Adrenal gland (tissue), 5 donors: ENCODE measurements at regions not wholly inside any gene's neighbourhood (a gene's known extent, or its start where the extent isn't known, plus 50 kb on each side); places are given as distances from the start of the nearest gene placed in this dataset.

Experiments used
- POLR2A ChIP-seq, 2 donors: fragments of 450-650 bp; IDR thresholded peaks; one replicate each; pipeline ENCODE4 v1.6.1; 2017; ENCODE audit warnings: antibody characterized with exemption in 2 of 2, mild to moderate bottlenecking in 2 of 2, moderate library complexity in 1 of 2
- TF ChIP-seq, protein P1 (sequence below), 6 experiments: fragments of 450-650 bp in 4 of 6; fragments of 200-600 bp in 2 of 6; sonication (generic) in 1 of 6; IDR thresholded peaks; 1 replicate in 5 of 6; 2 replicates in 1 of 6; pipeline versions ENCODE4 v1.5.1 to v1.8.0; 2016 to 2021; ENCODE audit warnings: antibody characterized with exemption in 6 of 6, mild to moderate bottlenecking in 2 of 6, moderate library complexity in 1 of 6
- donor health status: DM: no; HTN: no; CAD: no.

DNA sequence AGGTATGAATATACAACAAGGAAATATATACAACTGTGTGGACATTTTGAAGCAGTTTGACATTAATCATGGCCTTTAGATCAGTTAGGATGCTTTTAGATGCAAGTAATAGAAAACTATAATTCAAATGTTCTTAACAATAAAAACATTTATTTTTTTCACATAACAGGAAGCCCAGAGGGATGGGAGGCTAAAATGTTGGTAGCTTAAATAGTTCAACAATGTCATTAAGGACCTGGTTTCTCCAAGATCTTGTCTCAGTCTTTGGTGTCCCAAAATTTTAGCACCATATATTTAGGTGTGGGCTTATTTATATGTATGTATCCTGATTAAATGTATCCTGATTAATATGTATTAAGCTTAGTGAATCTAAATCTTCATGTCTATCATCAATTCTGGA lies 292.4 kb downstream of the NUAK1 start:
- TF ChIP-seq, protein P1, sequence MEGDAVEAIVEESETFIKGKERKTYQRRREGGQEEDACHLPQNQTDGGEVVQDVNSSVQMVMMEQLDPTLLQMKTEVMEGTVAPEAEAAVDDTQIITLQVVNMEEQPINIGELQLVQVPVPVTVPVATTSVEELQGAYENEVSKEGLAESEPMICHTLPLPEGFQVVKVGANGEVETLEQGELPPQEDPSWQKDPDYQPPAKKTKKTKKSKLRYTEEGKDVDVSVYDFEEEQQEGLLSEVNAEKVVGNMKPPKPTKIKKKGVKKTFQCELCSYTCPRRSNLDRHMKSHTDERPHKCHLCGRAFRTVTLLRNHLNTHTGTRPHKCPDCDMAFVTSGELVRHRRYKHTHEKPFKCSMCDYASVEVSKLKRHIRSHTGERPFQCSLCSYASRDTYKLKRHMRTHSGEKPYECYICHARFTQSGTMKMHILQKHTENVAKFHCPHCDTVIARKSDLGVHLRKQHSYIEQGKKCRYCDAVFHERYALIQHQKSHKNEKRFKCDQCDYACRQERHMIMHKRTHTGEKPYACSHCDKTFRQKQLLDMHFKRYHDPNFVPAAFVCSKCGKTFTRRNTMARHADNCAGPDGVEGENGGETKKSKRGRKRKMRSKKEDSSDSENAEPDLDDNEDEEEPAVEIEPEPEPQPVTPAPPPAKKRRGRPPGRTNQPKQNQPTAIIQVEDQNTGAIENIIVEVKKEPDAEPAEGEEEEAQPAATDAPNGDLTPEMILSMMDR (IDR thresholded peaks at IDR 0.05) = no peak
- TF ChIP-seq POLR2A (IDR thresholded peaks at IDR 0.05) = no peak
